ENCODE measurements at regions not wholly inside any gene's neighbourhood (a gene's known extent, or its start where the extent isn't known, plus 50 kb on each side); places are given as distances from the start of the nearest gene placed in this dataset.

GRCh38 chr7:12975412-12975811, 288.0 kb downstream of the ARL4A start:
- DNase-seq (ENCODE audit: low read depth, low spot score) (no peak), FAIRE-seq (no peak)
- H3K27me3 ChIP-seq (ENCODE audit: control insufficient read depth in 2 of 2, insufficient read depth in 2 of 2, low read length in 2 of 2) = no peaks in the 10 kb centered on the region
- H3K4me1 ChIP-seq (ENCODE audit: control insufficient read depth, extremely low read depth, insufficient read depth, low read length) = no peaks in the 10 kb centered on the region
- BruUV-seq (replicated peaks) = no TSS peak
- ChIA-PET CTCF (no interaction called here), POLR2A (no interaction called here)
- no peak overlapping the region for H2AFZ ChIP-seq (ENCODE audit: low read depth, low read length)
- no peaks in the 10 kb centered on the region for H3K9me3 ChIP-seq (replicated peaks; ENCODE audit: control insufficient read depth, insufficient read depth, low read length)
- no peak overlapping the region for H3K9ac ChIP-seq (replicated peaks; ENCODE audit: extremely low read depth, insufficient read depth, low read length)
- H3K4me2 ChIP-seq (ENCODE audit: insufficient read depth, low read length) = no peak overlapping the region
- dilution Hi-C loops (cut with MboI; ENCODE audit: extremely low pct_ligation_motif_present, low sequenced_read_pairs) = no loop called here
- H3K36me3 ChIP-seq (ENCODE audit: control insufficient read depth in 2 of 2, extremely low read depth in 1 of 2, insufficient read depth in 2 of 2, low read length in 2 of 2) = no peaks in the 10 kb centered on the region
- H3K9me1 ChIP-seq (replicated peaks; ENCODE audit: control insufficient read depth, extremely low read depth, insufficient read depth, low read length) = no peaks in the 10 kb centered on the region
- TF ChIP-seq GATA2 (IDR thresholded peaks at IDR 0.05; ENCODE audit: insufficient read depth, insufficient read length, low read depth, low read length) = no peak
- H3K4me3 ChIP-seq (replicated peaks in 1 of 3; ENCODE audit: insufficient read depth in 1 of 3, low read depth in 1 of 3, low read length in 3 of 3) = no peak overlapping the region
- intact Hi-C loops (cut with micrococcal nuclease) = no loop called here
- no peak overlapping the region for H3K27ac ChIP-seq (ENCODE audit: insufficient read depth, low read depth, low read length)
- H3K79me2 ChIP-seq (ENCODE audit: control insufficient read depth, insufficient read depth, low read length) = no peaks in the 10 kb centered on the region
- H4K20me1 ChIP-seq (replicated peaks; ENCODE audit: control insufficient read depth, extremely low read depth, insufficient read depth, low read length) = no peaks in the 10 kb centered on the region

GRCh38 chr7:12979181-12979580, 291.7 kb downstream of the ARL4A start:
- H3K9me1 ChIP-seq (replicated peaks; ENCODE audit: control insufficient read depth, extremely low read depth, insufficient read depth, low read length) = no peaks in the 10 kb centered on the region
- POLR2A ChIA-PET = no interaction called here
- DNase-seq (ENCODE audit: low read depth, low spot score) (no peak), FAIRE-seq (no peak)
- no TSS peak for BruUV-seq (replicated peaks)
- no peak overlapping the region for H3K4me2 ChIP-seq (ENCODE audit: insufficient read depth, low read length)
- no peaks in the 10 kb centered on the region for H3K36me3 ChIP-seq (ENCODE audit: control insufficient read depth in 2 of 2, extremely low read depth in 1 of 2, insufficient read depth in 2 of 2, low read length in 2 of 2)
- H3K9ac ChIP-seq (replicated peaks; ENCODE audit: extremely low read depth, insufficient read depth, low read length) = no peak overlapping the region
- no peaks in the 10 kb centered on the region for H3K4me1 ChIP-seq (ENCODE audit: control insufficient read depth, extremely low read depth, insufficient read depth, low read length)
- intact Hi-C loops (cut with micrococcal nuclease) (no loop called here), dilution Hi-C loops (cut with MboI; ENCODE audit: extremely low pct_ligation_motif_present, low sequenced_read_pairs) (no loop called here)
- H2AFZ ChIP-seq (ENCODE audit: low read depth, low read length) = no peak overlapping the region
- H4K20me1 ChIP-seq (replicated peaks; ENCODE audit: control insufficient read depth, extremely low read depth, insufficient read depth, low read length) = no peaks in the 10 kb centered on the region
- H3K79me2 ChIP-seq (ENCODE audit: control insufficient read depth, insufficient read depth, low read length) = no peaks in the 10 kb centered on the region
- TF ChIP-seq FOS (IDR thresholded peaks at IDR 0.05; ENCODE audit: borderline replicate concordance, insufficient read depth, low read length) (no peak), POLR2A (IDR thresholded peaks at IDR 0.05; ENCODE audit: low read depth, low read length) (no peak), POLR2AphosphoS5 (IDR thresholded peaks at IDR 0.05; ENCODE audit: insufficient read depth, low read depth, low read length) (no peak), MAX (IDR thresholded peaks at IDR 0.05; ENCODE audit: insufficient read depth, insufficient read length) (no peak), CTCF (IDR thresholded peaks at IDR 0.05; ENCODE audit: extremely low read depth in 1 of 2, insufficient read depth in 1 of 2, low read depth in 1 of 2, low read length in 2 of 2) (no peak), MYC (IDR thresholded peaks at IDR 0.05; ENCODE audit: low read depth, low read length) (no peak), JUN (IDR thresholded peaks at IDR 0.05; ENCODE audit: borderline replicate concordance, insufficient read depth, insufficient read length, low read depth) (no peak), EZH2 (IDR thresholded peaks at IDR 0.05; ENCODE audit: borderline replicate concordance, low read depth, low read length, severe bottlenecking) (no peak), GATA2 (IDR thresholded peaks at IDR 0.05; ENCODE audit: insufficient read depth, insufficient read length, low read depth, low read length) (no peak)
- H3K4me3 ChIP-seq (replicated peaks in 1 of 3; ENCODE audit: insufficient read depth in 1 of 3, low read depth in 1 of 3, low read length in 3 of 3) = no peak overlapping the region
- no peaks in the 10 kb centered on the region for H3K9me3 ChIP-seq (replicated peaks; ENCODE audit: control insufficient read depth, insufficient read depth, low read length)
- CTCF ChIA-PET = interaction anchor here (1.2 kb wide), 1 partner anchor 10 kb away, joined by 5 read pairs; no protein-coding TSS in a partner anchor
- no peaks in the 10 kb centered on the region for H3K27me3 ChIP-seq (ENCODE audit: control insufficient read depth in 2 of 2, insufficient read depth in 2 of 2, low read length in 2 of 2)
- no peak overlapping the region for H3K27ac ChIP-seq (ENCODE audit: insufficient read depth, low read depth, low read length)

Measured in endothelial cell of umbilical vein (primary cell).